GM12892 (cell line): ENCODE measurements at regions not wholly inside any gene's neighbourhood (a gene's known extent, or its start where the extent isn't known, plus 50 kb on each side); places are given as distances from the start of the nearest gene placed in this dataset.

Source experiments
- DNase-seq: peaks from one replicate; pipeline ENCODE4 v3.0.0; 2011; ENCODE audit not compliant: insufficient read length
- FAIRE-seq: peaks from 2 replicates; lab custom pipeline; 2011; peaks lifted over from hg19 to GRCh38; lab: Jason Lieb, UNC
- POLR2A ChIP-seq: IDR thresholded peaks from 2 replicates; pipeline ENCODE4 v1.6.1; 2011; ENCODE audit warnings: low read depth, low read length, control low read depth
- POLR2AphosphoS5 ChIP-seq: IDR thresholded peaks from 2 replicates; pipeline ENCODE4 v1.6.1; 2011; ENCODE audit warnings: low read depth, low read length, control low read depth
- TAF1 ChIP-seq: IDR thresholded peaks from 2 replicates; pipeline ENCODE4 v1.6.1; 2011; ENCODE audit warnings: low read depth, mild to moderate bottlenecking, control low read depth, low read length, borderline replicate concordance

DNA sequence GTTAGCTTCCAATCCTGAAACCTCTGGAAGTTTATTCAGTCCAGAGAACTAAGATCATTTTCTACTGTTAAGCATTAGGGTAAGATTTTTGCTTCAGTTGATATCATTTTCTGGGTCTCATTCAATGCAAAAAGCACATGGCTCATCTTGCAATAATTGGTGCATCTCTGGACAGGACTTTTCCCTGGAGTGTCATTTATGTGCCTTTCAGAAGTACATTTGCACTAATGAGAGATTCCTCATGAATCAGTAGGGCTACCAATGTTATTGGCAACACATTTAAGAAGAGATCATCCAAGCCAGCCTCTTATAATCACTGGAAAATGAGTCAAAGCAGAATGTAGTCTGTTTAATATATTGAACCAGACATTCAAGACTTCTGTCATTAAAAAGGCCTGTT, 224.2 kb upstream of the CHRNA7 start:
- DNase-seq = no peak
- TF ChIP-seq TAF1 = no peak
- FAIRE-seq = no peak

DNA sequence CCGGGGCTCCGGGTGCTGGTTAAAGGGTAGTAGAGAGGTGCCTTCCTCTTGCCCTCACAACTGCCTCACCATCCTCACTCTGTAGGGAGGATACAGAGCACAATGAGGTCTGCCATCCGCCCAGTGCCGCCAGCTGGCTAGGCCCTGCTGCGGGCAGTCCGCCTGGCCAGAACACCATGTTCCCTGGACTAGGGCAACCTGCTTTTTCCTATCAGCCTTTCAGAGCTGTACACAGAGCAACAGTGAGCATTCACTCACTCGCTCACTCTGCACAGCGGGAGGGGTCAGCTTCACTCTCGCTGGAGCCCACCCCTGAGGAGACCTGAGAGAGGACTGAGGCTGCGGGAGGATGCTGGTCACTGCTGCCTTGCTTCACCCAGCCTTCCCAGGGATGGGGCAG, 218.7 kb upstream of the CHRNA7 start:
- TF ChIP-seq POLR2AphosphoS5 = no peak
- TF ChIP-seq TAF1 = no peak
- FAIRE-seq (no peak), DNase-seq (no peak)

DNA sequence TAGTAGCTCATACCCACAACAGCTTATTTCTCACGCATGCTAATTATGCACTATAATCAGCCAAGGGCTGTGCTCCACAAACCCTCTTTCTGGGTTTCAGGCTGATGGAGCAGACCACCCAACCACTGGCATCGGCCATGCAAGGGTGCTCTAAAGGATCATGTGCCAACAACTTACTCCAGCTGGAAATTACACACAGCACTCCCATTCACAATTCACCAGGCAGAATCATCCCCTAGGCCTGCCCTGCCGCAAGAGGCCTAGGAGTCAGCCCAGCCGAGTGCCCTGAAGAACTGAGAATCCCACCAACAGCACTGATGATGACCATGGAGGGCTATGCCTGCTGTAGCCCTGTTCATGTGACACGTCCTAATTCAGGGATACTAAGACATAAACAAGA, 216.2 kb upstream of the CHRNA7 start:
- DNase-seq (no peak), FAIRE-seq (no peak)
- TF ChIP-seq TAF1 (no peak), POLR2A (no peak), POLR2AphosphoS5 (no peak)

DNA sequence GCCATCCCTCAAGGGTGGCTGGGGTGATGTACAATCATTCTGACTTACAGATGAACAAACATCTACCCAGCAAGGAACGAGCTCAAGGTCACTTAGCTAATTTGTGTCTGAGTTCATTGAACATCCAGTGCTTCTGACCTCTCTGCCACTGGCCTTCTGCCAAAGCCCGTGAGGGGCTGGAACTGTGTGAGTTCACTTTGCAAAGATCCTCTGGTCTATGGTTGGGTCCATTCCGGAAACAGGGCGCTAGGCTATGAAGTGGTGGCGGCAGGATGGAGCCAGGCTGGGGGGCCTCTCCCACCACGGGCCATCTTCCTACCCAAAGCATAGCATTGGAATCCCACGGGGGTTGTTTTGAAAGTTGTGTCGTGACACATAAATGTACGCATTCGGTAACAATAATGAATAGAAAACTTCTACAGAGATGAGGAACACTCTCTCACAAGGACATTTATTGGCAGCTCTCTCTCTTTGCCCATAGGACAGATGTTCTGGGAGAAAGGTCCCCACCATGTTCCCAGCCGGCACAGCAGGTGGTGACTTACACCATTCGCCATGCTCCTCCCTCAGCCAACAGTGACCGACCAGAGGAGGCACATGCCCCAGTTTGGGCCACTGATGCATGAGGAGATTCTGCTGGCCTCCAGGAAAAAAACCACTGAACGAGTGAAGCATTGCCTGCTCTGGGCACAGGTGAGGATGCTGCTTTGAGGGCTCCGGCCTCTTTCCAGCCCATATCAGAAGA, 214.7 kb upstream of the CHRNA7 start:
- TF ChIP-seq POLR2AphosphoS5 (no peak), TAF1 (no peak), POLR2A (no peak)
- no peak for DNase-seq
- no peak for FAIRE-seq

DNA sequence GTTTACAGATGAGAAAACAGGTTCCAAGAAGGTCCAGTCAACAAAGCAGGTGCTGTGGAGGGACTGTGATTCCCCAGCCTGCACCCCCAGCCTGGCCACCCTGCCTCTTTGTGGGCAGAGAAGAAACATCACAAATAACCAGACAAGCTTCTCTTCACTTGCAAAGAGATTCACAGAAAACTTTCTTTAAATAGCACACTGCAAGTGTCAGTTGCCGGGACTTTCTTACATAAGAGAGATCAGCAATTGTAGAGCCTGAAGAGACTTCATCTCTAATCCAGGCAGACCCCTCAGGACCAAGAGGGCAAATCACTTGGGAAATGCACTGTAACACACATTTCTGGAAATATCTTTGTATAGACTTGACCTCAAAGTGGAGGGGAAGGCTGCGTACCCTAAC, 207.9 kb upstream of the CHRNA7 start:
- no peak for FAIRE-seq
- TF ChIP-seq POLR2AphosphoS5 = no peak
- TF ChIP-seq TAF1 = no peak
- TF ChIP-seq POLR2A = no peak

DNA sequence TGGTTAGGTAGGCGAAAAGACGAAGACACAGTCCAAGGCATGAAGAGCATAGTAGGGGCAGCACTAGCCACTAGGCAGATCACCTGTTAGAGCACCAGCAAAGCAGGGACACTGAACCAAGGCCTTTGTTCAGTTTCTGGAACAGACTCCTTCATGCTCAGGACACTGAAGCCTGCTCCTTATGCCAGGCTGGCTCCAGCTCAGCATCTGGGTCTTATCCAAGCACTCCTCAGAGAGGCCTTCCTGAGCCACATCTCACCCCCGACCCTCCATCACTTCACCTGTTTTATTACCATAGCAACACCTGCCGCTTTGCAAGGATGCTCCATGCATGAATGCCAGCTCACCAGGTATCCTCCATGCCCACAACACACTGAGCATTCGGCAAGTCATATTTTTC, 206.3 kb upstream of the CHRNA7 start:
- DNase-seq = no peak
- FAIRE-seq = no peak
- no peak for TF ChIP-seq POLR2A

More for the DNA sequence above, 207.9 kb upstream of the CHRNA7 start:
- no peak for DNase-seq

DNA sequence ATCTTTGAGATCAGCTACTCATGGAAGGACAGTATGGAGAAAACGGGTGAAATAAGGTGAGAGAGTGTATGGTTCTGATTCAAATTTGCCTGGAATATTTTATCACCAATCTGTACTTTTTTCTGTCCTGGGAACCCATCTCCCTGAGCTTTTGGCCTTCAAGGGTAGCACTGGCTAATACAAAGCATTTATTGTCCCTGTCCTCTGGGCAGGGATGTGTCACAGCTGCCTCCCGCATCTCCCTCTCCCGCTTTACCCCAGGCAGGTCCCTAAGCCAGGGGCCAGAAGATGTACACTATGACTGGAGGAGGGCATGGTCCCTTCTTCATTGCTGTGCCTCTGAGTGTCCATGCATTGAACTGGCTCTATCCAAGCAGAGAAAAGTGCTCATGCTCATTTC, 201.7 kb upstream of the CHRNA7 start:
- FAIRE-seq (no peak), DNase-seq (no peak)
- TF ChIP-seq TAF1 (no peak), POLR2A (no peak), POLR2AphosphoS5 (no peak)

DNA sequence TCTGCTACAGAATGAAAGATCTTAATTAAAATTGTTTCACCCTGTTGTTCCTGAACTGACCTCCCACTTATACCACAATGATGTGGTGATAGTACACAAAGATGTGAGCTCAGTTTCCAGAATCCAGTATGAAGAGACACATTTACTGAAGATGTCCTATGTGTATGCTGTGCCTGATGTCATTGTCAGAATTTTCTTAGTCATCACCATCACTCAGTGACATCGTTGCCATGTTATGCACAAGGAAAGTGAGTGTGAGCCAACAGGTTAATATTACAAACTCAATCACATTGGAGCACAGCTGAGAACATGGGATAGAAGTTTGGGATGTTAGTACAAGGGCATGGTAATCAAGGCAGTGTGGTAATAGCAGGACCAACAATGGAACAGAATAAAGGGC, 199.7 kb upstream of the CHRNA7 start:
- TF ChIP-seq POLR2A (no peak), TAF1 (no peak), POLR2AphosphoS5 (no peak)
- FAIRE-seq = no peak
- no peak for DNase-seq

DNA sequence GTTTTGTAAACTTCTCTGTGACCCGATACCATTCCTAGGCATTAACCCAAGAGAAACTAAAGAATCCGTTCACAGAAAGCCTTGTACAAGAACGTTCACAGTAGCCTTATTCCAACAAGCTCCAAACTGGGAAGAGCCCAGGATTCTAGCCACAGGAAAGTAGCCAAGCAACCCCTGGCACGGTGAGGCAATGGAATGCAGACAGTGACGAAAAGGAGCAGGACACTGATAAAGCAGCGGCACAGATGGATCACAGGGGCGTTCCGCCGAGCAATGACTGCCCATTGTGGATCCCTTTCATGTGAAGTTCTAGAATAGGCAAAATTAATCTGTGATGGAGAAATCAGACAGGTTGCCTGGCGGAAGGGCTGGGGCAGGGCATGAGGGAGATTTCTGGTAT, 198.7 kb upstream of the CHRNA7 start:
- DNase-seq (no peak), FAIRE-seq (no peak)
- TF ChIP-seq TAF1 (no peak), POLR2A (no peak), POLR2AphosphoS5 (no peak)

DNA sequence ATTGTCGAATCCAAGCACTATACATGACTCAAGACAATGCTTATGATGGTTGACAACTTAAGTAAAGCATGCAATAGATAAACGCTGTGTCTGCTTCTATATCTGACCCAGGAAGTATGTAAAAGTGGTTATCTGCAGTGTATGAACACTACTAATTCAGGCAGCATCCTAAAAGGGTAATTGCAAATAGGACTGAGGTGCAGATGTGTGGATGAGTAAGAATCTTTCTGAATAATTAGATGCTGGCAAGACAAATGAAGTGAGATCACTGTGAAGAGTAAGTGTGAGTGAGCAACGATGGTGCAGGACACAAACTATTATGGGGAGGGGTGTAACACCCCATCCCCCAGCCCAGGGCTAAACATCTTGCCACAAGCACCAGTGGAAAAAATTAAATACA, 195.7 kb upstream of the CHRNA7 start:
- no peak for TF ChIP-seq POLR2A
- no peak for TF ChIP-seq POLR2AphosphoS5
- TF ChIP-seq TAF1 = no peak
- FAIRE-seq (no peak), DNase-seq (no peak)

DNA sequence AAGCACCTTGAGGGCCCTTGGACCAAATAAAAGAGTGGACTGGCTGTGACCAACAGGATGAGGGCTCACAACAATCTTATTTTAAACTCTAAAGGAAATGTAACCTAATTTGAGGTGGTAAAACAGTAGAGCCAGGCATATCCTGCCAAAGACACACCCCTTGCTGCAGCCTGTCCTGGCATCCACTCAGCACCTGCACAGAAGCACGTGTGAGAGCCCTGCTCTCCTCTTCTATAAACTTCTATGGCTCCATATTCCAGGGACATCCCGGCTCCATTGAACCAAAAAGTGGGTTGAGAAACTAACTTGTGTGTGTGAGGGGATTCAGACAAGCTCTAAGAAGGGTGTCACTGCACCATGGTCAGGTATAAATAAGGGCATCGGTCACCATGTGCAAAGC, 190.9 kb upstream of the CHRNA7 start:
- FAIRE-seq = no peak
- DNase-seq = no peak
- no peak for TF ChIP-seq POLR2AphosphoS5
- no peak for TF ChIP-seq TAF1
- no peak for TF ChIP-seq POLR2A

DNA sequence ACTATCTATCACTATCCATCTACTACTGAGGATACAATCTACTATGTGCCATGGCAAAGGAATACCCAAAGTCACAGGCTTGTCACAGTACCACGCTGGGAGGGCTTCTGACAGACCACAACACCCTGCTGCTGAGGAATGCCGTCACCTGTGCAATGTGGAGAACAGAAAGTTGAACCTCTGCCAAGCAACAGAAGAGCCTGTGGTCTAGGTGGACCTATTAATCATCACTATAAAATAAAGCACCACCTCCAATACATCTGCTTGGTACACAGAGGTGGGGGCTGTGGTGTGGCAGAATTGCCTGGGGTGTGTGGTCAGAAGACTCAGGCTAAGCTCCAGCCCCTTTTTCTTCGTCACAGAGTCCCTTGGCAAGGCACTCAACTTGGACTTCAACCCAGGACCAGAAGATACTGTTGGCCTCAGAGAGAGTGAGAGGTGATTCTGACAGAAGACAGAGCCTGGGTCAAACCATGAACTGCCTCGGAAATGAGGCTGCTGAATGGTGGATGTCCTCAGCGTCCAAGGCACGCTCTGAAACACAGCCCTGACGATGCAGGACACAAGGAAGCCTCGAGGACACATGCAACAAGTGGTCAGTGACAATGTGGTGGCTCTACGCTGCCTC, 189.4 kb upstream of the CHRNA7 start:
- FAIRE-seq (no peak), DNase-seq (no peak)
- TF ChIP-seq POLR2AphosphoS5 = no peak
- TF ChIP-seq TAF1 = no peak
- no peak for TF ChIP-seq POLR2A
